Activated CD8-positive, alpha-beta T cell treated with anti-CD3 and anti-CD28 coated beads for 36 hours (primary cell): ENCODE measurements at regions not wholly inside any gene's neighbourhood (a gene's known extent, or its start where the extent isn't known, plus 50 kb on each side); places are given as distances from the start of the nearest gene placed in this dataset.
"Not testable (repeated sequence)": the region's sequence is repeated elsewhere in the genome, so short reads cannot be mapped to it uniquely, and the experiment has no call there.

Experiments used
- ATAC-seq: fragments of 200-7000 bp; cut with Tn5 transposase; one replicate; pipeline ENCODE4 v1.10.0; 2021; ENCODE audit warnings: mild to moderate bottlenecking, moderate library complexity
- CTCF ChIA-PET: fragments of 350-600 bp; sonication (Branson Sonifier 250); formaldehyde crosslinking; loops from one replicate; lab custom pipeline; 2021; ENCODE audit warnings: antibody characterized with exemption; lab: Charles Lee
- POLR2A ChIA-PET: fragments of 350-600 bp; sonication (Branson Sonifier 250); formaldehyde crosslinking; loops from one replicate; lab custom pipeline; 2021; ENCODE audit warnings: antibody characterized with exemption; lab: Charles Lee
- DNase-seq: peaks from one replicate; pipeline ENCODE4 v3.0.0-alpha.2; 2020
- H3K27ac Mint-ChIP-seq: one replicate; pipeline ENCODE4 v1.8.0; 2021; ENCODE audit warnings: mild to moderate bottlenecking, mixed read lengths
- H3K27me3 Mint-ChIP-seq: one replicate; pipeline ENCODE4 v1.8.0; 2021; ENCODE audit warnings: mixed read lengths
- H3K36me3 Mint-ChIP-seq: one replicate; pipeline ENCODE4 v1.8.0; 2021; ENCODE audit warnings: low read depth, mixed read lengths
- H3K4me1 Mint-ChIP-seq: one replicate; pipeline ENCODE4 v1.8.0; 2021; ENCODE audit warnings: low read depth, mixed read lengths
- H3K4me3 Mint-ChIP-seq: one replicate; pipeline ENCODE4 v1.8.0; 2021; ENCODE audit warnings: mild to moderate bottlenecking, moderate library complexity, mixed read lengths
- H3K9me3 Mint-ChIP-seq: one replicate; pipeline ENCODE4 v1.8.0; 2021; ENCODE audit warnings: mixed read lengths
- CTCF ChIP-seq: fragments of 200-600 bp; IDR thresholded peaks from one replicate; pipeline ENCODE4 v1.8.0; 2022; ENCODE audit warnings: antibody characterized with exemption, mild to moderate bottlenecking
- intact Hi-C: fragments of 100-400 bp; cut with micrococcal nuclease; formaldehyde crosslinking; loops from one replicate; pipeline ENCODE4 v1.10.0; 2022

- CTCF ChIA-PET, result no interaction called here
- intact Hi-C loops, result no loop called here
- Mint-ChIP-seq H3K36me3 (no peaks in the 10 kb centered on the region), H3K4me3 (no peak overlapping the region), H3K9me3 (peaks cover 5% of the 10 kb centered on the region), H3K27ac (no peak overlapping the region), H3K27me3 (no peaks in the 10 kb centered on the region), H3K4me1 (no peaks in the 10 kb centered on the region)
- DNase-seq (no peak), ATAC-seq (no peak)
- no peak for TF ChIP-seq CTCF
- POLR2A ChIA-PET, result no interaction called here
Observed at GRCh38 chr5:125065741-125066140, 319.3 kb upstream of the ZNF608 start.

GRCh38 chr5:125070961-125071360 is 324.5 kb upstream of the ZNF608 start:
- POLR2A ChIA-PET, result no interaction called here
- CTCF ChIA-PET, result no interaction called here
- no peak overlapping the region for H3K4me3 Mint-ChIP-seq
- no peak for TF ChIP-seq CTCF
- DNase-seq (no peak), ATAC-seq (no peak)
- H3K9me3 Mint-ChIP-seq, result peaks cover 21% of the 10 kb centered on the region
- H3K4me1 Mint-ChIP-seq, result no peaks in the 10 kb centered on the region
- no peaks in the 10 kb centered on the region for H3K27me3 Mint-ChIP-seq
- intact Hi-C loops, result no loop called here
- no peaks in the 10 kb centered on the region for H3K36me3 Mint-ChIP-seq
- no peak overlapping the region for H3K27ac Mint-ChIP-seq

GRCh38 chr5:125073090-125073489 is 326.7 kb upstream of the ZNF608 start:
- ChIA-PET CTCF (no interaction called here), POLR2A (no interaction called here)
- no peak for ATAC-seq
- Mint-ChIP-seq H3K36me3 (no peaks in the 10 kb centered on the region), H3K4me1 (no peaks in the 10 kb centered on the region), H3K4me3 (no peak overlapping the region), H3K27ac (no peak overlapping the region), H3K27me3 (no peaks in the 10 kb centered on the region), H3K9me3 (peaks cover 21% of the 10 kb centered on the region)
- intact Hi-C loops, result no loop called here
- DNase-seq, result no peak
- TF ChIP-seq CTCF, result no peak

- H3K36me3 Mint-ChIP-seq, result no peaks in the 10 kb centered on the region
- intact Hi-C loops, result no loop called here
- POLR2A ChIA-PET, result no interaction called here
Observed at GRCh38 chr5:125075567-125075966, 329.1 kb upstream of the ZNF608 start.

GRCh38 chr5:125079028-125079427 is 332.6 kb upstream of the ZNF608 start:
- H3K27ac Mint-ChIP-seq, ATAC-seq, CTCF ChIA-PET: not testable (repeated sequence)

More at GRCh38 chr5:125075567-125075966, 329.1 kb upstream of the ZNF608 start:
- DNase-seq, result no peak
- no peak for TF ChIP-seq CTCF
- no peaks in the 10 kb centered on the region for H3K27me3 Mint-ChIP-seq
- ATAC-seq, result no peak
- CTCF ChIA-PET, result no interaction called here
- no peak overlapping the region for H3K4me3 Mint-ChIP-seq
- H3K27ac Mint-ChIP-seq, result no peak overlapping the region
- peaks cover 17% of the 10 kb centered on the region for H3K9me3 Mint-ChIP-seq
- H3K4me1 Mint-ChIP-seq, result no peaks in the 10 kb centered on the region

GRCh38 chr5:125081101-125081500 is 334.7 kb upstream of the ZNF608 start:
- TF ChIP-seq CTCF, result no peak

More at GRCh38 chr5:125079028-125079427, 332.6 kb upstream of the ZNF608 start:
- H3K4me3 Mint-ChIP-seq, H3K9me3 Mint-ChIP-seq, H3K36me3 Mint-ChIP-seq, H3K4me1 Mint-ChIP-seq, intact Hi-C loops, H3K27me3 Mint-ChIP-seq, POLR2A ChIA-PET, DNase-seq: not testable (repeated sequence)

More at GRCh38 chr5:125081101-125081500, 334.7 kb upstream of the ZNF608 start:
- Mint-ChIP-seq H3K36me3 (no peaks in the 10 kb centered on the region), H3K4me3 (no peak overlapping the region), H3K4me1 (no peaks in the 10 kb centered on the region), H3K9me3 (no peaks in the 10 kb centered on the region), H3K27me3 (no peaks in the 10 kb centered on the region), H3K27ac (no peak overlapping the region)
- ChIA-PET POLR2A (no interaction called here), CTCF (interaction anchor here (0.6 kb wide), 1 partner anchor 323 kb away, joined by 3 read pairs; no protein-coding TSS in a partner anchor)
- ATAC-seq (no peak), DNase-seq (no peak)
- intact Hi-C loops, result no loop called here
